Keratinocyte (primary cell): ENCODE measurements at regions not wholly inside any gene's neighbourhood (a gene's known extent, or its start where the extent isn't known, plus 50 kb on each side); places are given as distances from the start of the nearest gene placed in this dataset.

Experiments used
- CTCF ChIP-seq, 3 experiments: IDR thresholded peaks in 1 of 3; conservative IDR thresholded peaks in 1 of 3; optimal IDR thresholded peaks in 1 of 3; 2 replicates in 2 of 3; 3 replicates in 1 of 3; pipeline versions ENCODE3 to v1.5.1; 2011; ENCODE audit warnings: low read length in 3 of 3, mild to moderate bottlenecking in 3 of 3, moderate library complexity in 2 of 3, control low read depth in 1 of 3, inconsistent platforms in 1 of 3; ENCODE audit not compliant: insufficient read depth in 2 of 3; ENCODE audit errors: extremely low read depth in 1 of 3
- EZH2 ChIP-seq: IDR thresholded peaks from one replicate; pipeline ENCODE4 v1.6.1; 2012; ENCODE audit warnings: inconsistent platforms, mild to moderate bottlenecking, low read length, moderate library complexity

- TF ChIP-seq CTCF (optimal IDR thresholded peaks at IDR 0.05 in 1 of 3, IDR thresholded peaks at IDR 0.05 in 1 of 3, conservative IDR thresholded peaks at IDR 0.05 in 1 of 3; ENCODE audit: extremely low read depth in 1 of 3, insufficient read depth in 2 of 3, low read length in 3 of 3) (no peak), EZH2 (no peak)
Observed at GRCh38 chr11:29629286-29629685, 387.5 kb downstream of the KCNA4 start.
